ENCODE measurements at regions not wholly inside any gene's neighbourhood (a gene's known extent, or its start where the extent isn't known, plus 50 kb on each side); places are given as distances from the start of the nearest gene placed in this dataset.

DNA sequence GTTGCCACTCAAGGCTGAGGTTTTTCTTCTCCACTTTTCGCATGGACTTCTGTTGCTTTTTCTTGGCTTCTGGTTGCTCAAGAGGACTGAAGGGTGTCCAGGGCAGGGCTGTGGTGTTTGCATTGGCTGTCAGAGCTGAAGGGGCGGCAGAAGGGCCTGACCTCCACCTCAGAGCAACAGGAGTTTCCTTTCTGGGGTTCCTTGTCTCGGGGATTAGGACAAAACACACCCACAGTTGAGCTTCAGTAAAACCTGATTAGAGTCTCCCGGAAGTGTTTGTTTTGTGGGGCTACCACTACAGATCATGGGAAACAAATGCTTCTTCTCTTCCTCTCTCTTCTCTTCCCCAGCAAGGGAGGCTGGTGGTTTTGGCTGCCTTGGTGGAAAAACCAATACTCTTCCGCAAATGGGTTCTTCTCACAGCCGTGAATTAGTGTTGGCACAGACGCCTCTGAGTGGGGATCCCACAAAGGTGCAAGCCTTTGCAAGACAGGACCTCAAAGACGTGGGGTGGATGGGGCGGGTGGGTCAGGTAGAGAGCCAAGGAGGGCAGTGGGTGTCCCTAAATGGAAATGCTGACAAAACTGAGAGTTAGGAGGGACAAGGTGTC, 317.7 kb upstream of the TBX3 start:
- TF ChIP-seq POLR2A (IDR thresholded peaks at IDR 0.05; ENCODE audit: extremely low read depth, insufficient read length) (no peak), MYC (IDR thresholded peaks at IDR 0.05; ENCODE audit: low read depth, low read length) (no peak)
- TF ChIP-seq, protein P1, sequence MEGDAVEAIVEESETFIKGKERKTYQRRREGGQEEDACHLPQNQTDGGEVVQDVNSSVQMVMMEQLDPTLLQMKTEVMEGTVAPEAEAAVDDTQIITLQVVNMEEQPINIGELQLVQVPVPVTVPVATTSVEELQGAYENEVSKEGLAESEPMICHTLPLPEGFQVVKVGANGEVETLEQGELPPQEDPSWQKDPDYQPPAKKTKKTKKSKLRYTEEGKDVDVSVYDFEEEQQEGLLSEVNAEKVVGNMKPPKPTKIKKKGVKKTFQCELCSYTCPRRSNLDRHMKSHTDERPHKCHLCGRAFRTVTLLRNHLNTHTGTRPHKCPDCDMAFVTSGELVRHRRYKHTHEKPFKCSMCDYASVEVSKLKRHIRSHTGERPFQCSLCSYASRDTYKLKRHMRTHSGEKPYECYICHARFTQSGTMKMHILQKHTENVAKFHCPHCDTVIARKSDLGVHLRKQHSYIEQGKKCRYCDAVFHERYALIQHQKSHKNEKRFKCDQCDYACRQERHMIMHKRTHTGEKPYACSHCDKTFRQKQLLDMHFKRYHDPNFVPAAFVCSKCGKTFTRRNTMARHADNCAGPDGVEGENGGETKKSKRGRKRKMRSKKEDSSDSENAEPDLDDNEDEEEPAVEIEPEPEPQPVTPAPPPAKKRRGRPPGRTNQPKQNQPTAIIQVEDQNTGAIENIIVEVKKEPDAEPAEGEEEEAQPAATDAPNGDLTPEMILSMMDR (IDR thresholded peaks at IDR 0.05; ENCODE audit: low read depth, low read length): no peak
